Lung (tissue), 11 donors: ENCODE measurements at regions not wholly inside any gene's neighbourhood (a gene's known extent, or its start where the extent isn't known, plus 50 kb on each side); places are given as distances from the start of the nearest gene placed in this dataset.
"Not testable (repeated sequence)": the region's sequence is repeated elsewhere in the genome, so short reads cannot be mapped to it uniquely, and the experiment has no call there.

Source experiments
- ATAC-seq: fragments of 200-7000 bp; cut with Tn5 transposase; one replicate; pipeline ENCODE4 v1.9.1; 2020; ENCODE audit warnings: moderate number of reproducible peaks; ENCODE audit not compliant: insufficient read depth, low FRiP score
- DNase-seq, 3 donors: peaks; one replicate each; pipeline ENCODE4 v3.0.0-alpha.2; 2013 to 2017
- H3K27ac ChIP-seq, 2 donors: one replicate each; pipeline ENCODE4 v1.5.1; 2013; ENCODE audit warnings: mild to moderate bottlenecking in 2 of 2, moderate library complexity in 2 of 2, control low read depth in 1 of 2, inconsistent platforms in 1 of 2, low read depth in 1 of 2, low read length in 1 of 2
- H3K27me3 ChIP-seq, 3 donors: one replicate each; pipeline ENCODE4 v1.5.1; 2013; ENCODE audit warnings: low read length in 2 of 3; ENCODE audit not compliant: control insufficient read depth in 3 of 3, insufficient read depth in 3 of 3
- H3K36me3 ChIP-seq, 4 donors: one replicate each; pipeline ENCODE4 v1.5.1; 2013; ENCODE audit warnings: low read length in 4 of 4, mild to moderate bottlenecking in 1 of 4, moderate library complexity in 1 of 4; ENCODE audit not compliant: control insufficient read depth in 4 of 4, insufficient read depth in 4 of 4
- H3K4me1 ChIP-seq, 5 donors: one replicate each; pipeline ENCODE4 v1.5.1; 2013; ENCODE audit warnings: low read length in 5 of 5, mild to moderate bottlenecking in 2 of 5, moderate library complexity in 1 of 5; ENCODE audit not compliant: control insufficient read depth in 5 of 5, insufficient read depth in 5 of 5
- H3K4me3 ChIP-seq: one replicate; pipeline ENCODE4 v1.5.1; 2013; ENCODE audit warnings: mild to moderate bottlenecking, control low read depth, moderate library complexity
- H3K9ac ChIP-seq, 2 donors: one replicate each; pipeline ENCODE4 v1.5.1; 2013; ENCODE audit warnings: low read length in 2 of 2, control low read depth in 1 of 2; ENCODE audit not compliant: insufficient read depth in 1 of 2
- H3K9me3 ChIP-seq, 4 donors: one replicate each; pipeline ENCODE4 v1.5.1; 2013; ENCODE audit warnings: low read length in 3 of 4, mild to moderate bottlenecking in 1 of 4, moderate library complexity in 1 of 4; ENCODE audit not compliant: control insufficient read depth in 4 of 4, insufficient read depth in 3 of 4
- CTCF ChIP-seq: IDR thresholded peaks from 2 replicates; pipeline ENCODE4 v1.5.1; 2012; ENCODE audit warnings: mild to moderate bottlenecking; ENCODE audit errors: control extremely low read depth, extremely low read depth
- WGBS, 2 donors: extraction: QIAGEN DNeasy Blood & Tissue Kit; methylation state at CpG; one replicate each; pipeline ENCODE4 v1.1.7; 2013; 5-methylcytosine and 5-hydroxymethylcytosine counted together
- donor health status: control.
- donor health status: control.
- donor health status: Bipolar disorder and iron deficiency.
- donor health status: healthy.
- donor health status: DM: yes; HTN: yes; CAD: no.

- ATAC-seq (no peak), DNase-seq (peak in 1 of 3 donors; percentile 5)
- Histone ChIP-seq H3K36me3 (no peaks in the 10 kb centered on the region), H3K4me1 (no peaks in the 10 kb centered on the region), H3K9me3 (no peaks in the 10 kb centered on the region), H3K4me3 (no peak overlapping the region), H3K9ac (no peak overlapping the region), H3K27ac (no peak overlapping the region), H3K27me3 (no peaks in the 10 kb centered on the region)
- 84 to 89% methylated on average over 13 of the region's 13 CpGs for WGBS, 2 donors
- no peak for TF ChIP-seq CTCF
Observed at GRCh38 chr1:213793482-213794067, 194.2 kb upstream of the PROX1 start.

DNA sequence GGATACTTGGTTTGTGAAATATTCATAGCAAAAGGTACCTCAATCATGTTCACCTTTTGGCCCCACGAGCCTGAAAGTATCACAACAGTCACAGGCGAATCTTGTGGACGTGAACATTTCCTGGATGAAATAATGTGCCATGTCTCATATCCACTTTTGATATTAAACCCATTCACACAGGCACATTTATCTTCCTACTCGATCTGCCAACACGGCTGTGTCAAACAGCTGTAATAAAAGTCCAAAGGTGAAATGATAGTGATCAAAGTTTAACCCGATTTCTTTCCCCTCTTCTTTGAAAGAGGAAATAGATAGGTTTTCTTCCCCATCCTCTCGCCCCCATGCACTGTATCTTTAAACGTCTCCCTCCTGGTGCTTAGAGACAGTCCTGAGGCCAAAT lies 191.2 kb upstream of the PROX1 start:
- no peak overlapping the region for H3K9ac ChIP-seq
- TF ChIP-seq CTCF, result no peak
- H3K4me1 ChIP-seq, result no peaks in the 10 kb centered on the region
- H3K9me3 ChIP-seq, result no peaks in the 10 kb centered on the region
- no peak for ATAC-seq
- WGBS, 2 donors, result 74 to 75% methylated on average over 8 of the region's 8 CpGs
- no peak overlapping the region for H3K4me3 ChIP-seq
- H3K36me3 ChIP-seq, result no peaks in the 10 kb centered on the region
- H3K27ac ChIP-seq, result no peak overlapping the region
- no peaks in the 10 kb centered on the region for H3K27me3 ChIP-seq
- DNase-seq, result no peak

GRCh38 chr1:213808288-213808687 lies 179.5 kb upstream of the PROX1 start:
- H3K36me3 ChIP-seq, H3K9ac ChIP-seq, H3K27ac ChIP-seq, DNase-seq, H3K4me1 ChIP-seq, H3K9me3 ChIP-seq, ATAC-seq, H3K4me3 ChIP-seq, H3K27me3 ChIP-seq: not testable (repeated sequence)
- WGBS, 2 donors, result 91 to 96% methylated on average over 6 to 7 of the region's 7 CpGs

- H3K9me3 ChIP-seq, result peaks cover 0 to 4% (median 0%) of the 10 kb centered on the region in 4 donors
- no peak for ATAC-seq
- no peak overlapping the region for H3K9ac ChIP-seq
- TF ChIP-seq CTCF, result no peak
- no peaks in the 10 kb centered on the region for H3K4me1 ChIP-seq
- H3K36me3 ChIP-seq, result no peaks in the 10 kb centered on the region
- no peak overlapping the region for H3K4me3 ChIP-seq
- H3K27me3 ChIP-seq, result no peaks in the 10 kb centered on the region
- no peak for DNase-seq
- WGBS, 2 donors, result 89 to 92% methylated on average over 6 of the region's 6 CpGs
- H3K27ac ChIP-seq, result no peak overlapping the region
Observed at GRCh38 chr1:213817156-213817555, 170.6 kb upstream of the PROX1 start.
